AG04450 (cell line): ENCODE measurements at regions not wholly inside any gene's neighbourhood (a gene's known extent, or its start where the extent isn't known, plus 50 kb on each side); places are given as distances from the start of the nearest gene placed in this dataset.

Experiments
- CTCF ChIA-PET: fragments of 300-600, 350-600 bp; formaldehyde crosslinking; extraction: SDS; loops from one replicate; lab custom pipeline; 2022; ENCODE audit warnings: antibody characterized with exemption, inconsistent platforms; lab: Charles Lee
- POLR2A ChIA-PET: fragments of 350-600 bp; formaldehyde crosslinking; extraction: SDS; loops from one replicate; lab custom pipeline; 2021; ENCODE audit warnings: antibody characterized with exemption, inconsistent platforms; lab: Yijun Ruan, JAX
- DNase-seq: peaks from one replicate; pipeline ENCODE4 v3.0.0-alpha.2; 2011; ENCODE audit warnings: low read depth, low spot score
- H3K27ac ChIP-seq: one replicate; pipeline ENCODE4 v1.5.1; 2012; ENCODE audit warnings: low read depth, low read length, control low read depth
- H3K27me3 ChIP-seq: one replicate; pipeline ENCODE4 v1.6.0; 2012; ENCODE audit warnings: low read length; ENCODE audit not compliant: control insufficient read depth, insufficient read depth
- H3K4me3 ChIP-seq: 2 replicates; pipeline ENCODE4 v1.5.1; 2011; ENCODE audit warnings: mild to moderate bottlenecking, low read depth, low read length, control low read depth
- H3K9me3 ChIP-seq: 2 replicates; pipeline ENCODE4 v1.5.1; 2012; ENCODE audit warnings: low read length; ENCODE audit not compliant: control insufficient read depth, insufficient read depth
- CTCF ChIP-seq: IDR thresholded peaks from 2 replicates; pipeline ENCODE4 v1.5.1; 2011; ENCODE audit warnings: low read depth, low read length, control low read depth, inconsistent platforms

- no peak overlapping the region for H3K4me3 ChIP-seq
- DNase-seq: no peak
- H3K27me3 ChIP-seq: no peaks in the 10 kb centered on the region
- POLR2A ChIA-PET: no interaction called here
- CTCF ChIA-PET: no interaction called here
- no peak for TF ChIP-seq CTCF
- no peak overlapping the region for H3K27ac ChIP-seq
- peaks cover 46% of the 10 kb centered on the region for H3K9me3 ChIP-seq
These were observed 190.5 kb downstream of the IRX1 start for GRCh38 chr5:3786165-3786564.

GRCh38 chr5:3786891-3787430 is 191.3 kb downstream of the IRX1 start:
- Histone ChIP-seq H3K9me3 (peaks cover 42% of the 10 kb centered on the region), H3K27me3 (no peaks in the 10 kb centered on the region), H3K27ac (no peak overlapping the region), H3K4me3 (no peak overlapping the region)
- no peak for DNase-seq
- ChIA-PET CTCF (no interaction called here), POLR2A (no interaction called here)
- no peak for TF ChIP-seq CTCF

GRCh38 chr5:3787604-3788003 is 192.0 kb downstream of the IRX1 start:
- DNase-seq: no peak
- Histone ChIP-seq H3K27ac (no peak overlapping the region), H3K4me3 (no peak overlapping the region), H3K27me3 (no peaks in the 10 kb centered on the region), H3K9me3 (peaks cover 42% of the 10 kb centered on the region)
- TF ChIP-seq CTCF: no peak
- ChIA-PET CTCF (no interaction called here), POLR2A (no interaction called here)

GRCh38 chr5:3789519-3790193 is 194.0 kb downstream of the IRX1 start:
- no peak overlapping the region for H3K27ac ChIP-seq
- no peak for TF ChIP-seq CTCF
- ChIA-PET POLR2A (no interaction called here), CTCF (no interaction called here)
- no peaks in the 10 kb centered on the region for H3K27me3 ChIP-seq
- no peak for DNase-seq
- H3K4me3 ChIP-seq: no peak overlapping the region
- H3K9me3 ChIP-seq: peaks cover 45% of the 10 kb centered on the region

- ChIA-PET POLR2A (no interaction called here), CTCF (no interaction called here)
- Histone ChIP-seq H3K27ac (no peak overlapping the region), H3K4me3 (no peak overlapping the region), H3K9me3 (peaks cover 41% of the 10 kb centered on the region), H3K27me3 (no peaks in the 10 kb centered on the region)
- no peak for TF ChIP-seq CTCF
- DNase-seq: no peak
These were observed 197.5 kb downstream of the IRX1 start for GRCh38 chr5:3793162-3793561.
